IMR-90 (cell line): ENCODE measurements at regions not wholly inside any gene's neighbourhood (a gene's known extent, or its start where the extent isn't known, plus 50 kb on each side); places are given as distances from the start of the nearest gene placed in this dataset.
"Not testable (repeated sequence)": the region's sequence is repeated elsewhere in the genome, so short reads cannot be mapped to it uniquely, and the experiment has no call there.

ENCODE experiments used
- ATAC-seq: fragments of 200-7000 bp; cut with Tn5 transposase; 2 replicates; pipeline ENCODE4 v1.9.1; 2020; ENCODE audit warnings: low read depth, mild to moderate bottlenecking, moderate library complexity
- BruUV-seq: library from RNA; stranded (reverse); fragments of 400-500 nt; replicated peaks from 2 replicates; lab custom pipeline; 2021; lab: Mats Ljungman, UMichigan
- CTCF ChIA-PET: fragments of 300-600 bp; formaldehyde crosslinking; extraction: SDS; loops from one replicate; lab custom pipeline; 2021; ENCODE audit warnings: antibody characterized with exemption; lab: Yijun Ruan, JAX
- POLR2A ChIA-PET: fragments of 300-600 bp; sonication (Branson Sonifier 250); formaldehyde crosslinking; loops from one replicate; lab custom pipeline; 2022; ENCODE audit warnings: antibody characterized with exemption; ENCODE audit not compliant: unreplicated experiment; lab: Charles Lee
- DNase-seq: peaks from one replicate; pipeline ENCODE4 v3.0.0; 2013
- H2AFZ ChIP-seq: replicated peaks from 2 replicates; pipeline ENCODE3; 2013; ENCODE audit warnings: low read length, mild to moderate bottlenecking; ENCODE audit not compliant: poor library complexity
- H2AK5ac ChIP-seq: 2 replicates; pipeline ENCODE4 v1.6.1; 2013; ENCODE audit warnings: low read depth, low read length, inconsistent platforms
- H2AK9ac ChIP-seq: replicated peaks from 2 replicates; pipeline ENCODE3; 2013; ENCODE audit warnings: mild to moderate bottlenecking, low read depth, low read length, moderate library complexity; ENCODE audit not compliant: poor library complexity
- H2BK120ac ChIP-seq: 2 replicates; pipeline ENCODE4 v1.6.1; 2013; ENCODE audit warnings: low read depth, low read length, inconsistent platforms
- H2BK15ac ChIP-seq: 3 replicates; pipeline ENCODE4 v1.6.1; 2013; ENCODE audit warnings: low read depth, low read length, inconsistent platforms
- H2BK20ac ChIP-seq: 2 replicates; pipeline ENCODE4 v1.6.1; 2013; ENCODE audit warnings: low read depth, mild to moderate bottlenecking, inconsistent platforms, low read length, moderate library complexity
- H2BK5ac ChIP-seq: 2 replicates; pipeline ENCODE4 v1.6.1; 2013; ENCODE audit warnings: mild to moderate bottlenecking, low read depth, low read length, inconsistent platforms; ENCODE audit not compliant: poor library complexity, severe bottlenecking
- H3K14ac ChIP-seq: replicated peaks from 2 replicates; pipeline ENCODE4 v1.6.1; 2013; ENCODE audit warnings: low read depth, low read length, inconsistent platforms
- H3K18ac ChIP-seq: 2 replicates; pipeline ENCODE4 v1.6.1; 2013; ENCODE audit warnings: low read depth, low read length, control low read depth
- H3K23ac ChIP-seq: 2 replicates; pipeline ENCODE4 v1.6.1; 2013; ENCODE audit warnings: low read depth, low read length, inconsistent platforms
- H3K27ac ChIP-seq: 2 replicates; pipeline ENCODE4 v1.5.1; 2013; ENCODE audit warnings: mild to moderate bottlenecking, control low read depth, low read length; ENCODE audit not compliant: insufficient read depth
- H3K27me3 ChIP-seq: 2 replicates; pipeline ENCODE4 v1.6.1; 2013; ENCODE audit warnings: low read length; ENCODE audit not compliant: control insufficient read depth, insufficient read depth
- H3K36me3 ChIP-seq: 2 replicates; pipeline ENCODE4 v1.6.1; 2013; ENCODE audit warnings: low read length, mixed read lengths; ENCODE audit not compliant: control insufficient read depth, insufficient read depth
- H3K4ac ChIP-seq: 2 replicates; pipeline ENCODE4 v1.6.1; 2013; ENCODE audit warnings: low read depth, low read length, inconsistent platforms
- H3K4me1 ChIP-seq: 2 replicates; pipeline ENCODE4 v1.6.1; 2013; ENCODE audit warnings: low read length, mixed read lengths; ENCODE audit not compliant: control insufficient read depth, insufficient read depth
- H3K4me2 ChIP-seq: 2 replicates; pipeline ENCODE4 v1.6.1; 2013; ENCODE audit warnings: low read depth, mild to moderate bottlenecking, control low read depth, low read length, moderate library complexity
- H3K4me3 ChIP-seq: 2 replicates; pipeline ENCODE4 v1.5.1; 2013; ENCODE audit warnings: low read depth, mild to moderate bottlenecking, control low read depth, low read length, moderate library complexity; ENCODE audit not compliant: insufficient read depth
- H3K56ac ChIP-seq: 2 replicates; pipeline ENCODE4 v1.6.1; 2013; ENCODE audit warnings: low read length, inconsistent platforms; ENCODE audit not compliant: insufficient read depth; ENCODE audit errors: extremely low read depth
- H3K79me1 ChIP-seq, 2 experiments: 2 replicates each; pipeline ENCODE4 v1.6.1; 2013; ENCODE audit warnings: low read length in 2 of 2, inconsistent platforms in 1 of 2, low read depth in 1 of 2
- H3K9ac ChIP-seq: 2 replicates; pipeline ENCODE4 v1.6.1; 2013; ENCODE audit warnings: low read depth, low read length, control low read depth
- H3K9me1 ChIP-seq: 2 replicates; pipeline ENCODE4 v1.6.1; 2013; ENCODE audit warnings: low read length, inconsistent platforms; ENCODE audit not compliant: insufficient read depth
- H3K9me3 ChIP-seq: 2 replicates; pipeline ENCODE4 v1.6.1; 2013; ENCODE audit warnings: low read length; ENCODE audit not compliant: control insufficient read depth, insufficient read depth
- H4K20me1 ChIP-seq: 2 replicates; pipeline ENCODE4 v1.6.1; 2013; ENCODE audit warnings: low read length, inconsistent platforms; ENCODE audit not compliant: insufficient read depth
- H4K5ac ChIP-seq: 2 replicates; pipeline ENCODE4 v1.6.1; 2013; ENCODE audit warnings: mild to moderate bottlenecking, low read depth, low read length, control low read depth
- H4K8ac ChIP-seq, 2 experiments: 2 replicates each; pipeline ENCODE4 v1.6.1; 2013; ENCODE audit warnings: low read depth in 2 of 2, low read length in 2 of 2, control low read depth in 1 of 2, inconsistent platforms in 1 of 2
- H4K91ac ChIP-seq: 2 replicates; pipeline ENCODE4 v1.6.1; 2013; ENCODE audit warnings: low read depth, low read length, inconsistent platforms; ENCODE audit not compliant: insufficient read depth
- MAFK ChIP-seq: IDR thresholded peaks from 2 replicates; pipeline ENCODE4 v1.6.1; 2012; ENCODE audit warnings: low read depth, low read length, improper control_type of control experiment
- NFE2L2 ChIP-seq: fragments of 150-350 bp; IDR thresholded peaks from 2 replicates; pipeline ENCODE4 v1.6.1; 2016; ENCODE audit warnings: low read depth, mild to moderate bottlenecking, low read length
- USF2 ChIP-seq: fragments of 150-350 bp; IDR thresholded peaks from 2 replicates; pipeline ENCODE4 v1.6.1; 2017; ENCODE audit warnings: mild to moderate bottlenecking, antibody characterized with exemption, low read length, low read depth
- WGBS, 2 experiments: methylation state at CpG; one replicate each; pipeline versions ENCODE4 v1.1.5 to v1.1.7; 2013; ENCODE audit warnings: missing lambda C conversion rate in 2 of 2; ENCODE audit not compliant: insufficient read length in 1 of 2; ENCODE audit errors: extremely low coverage in 2 of 2; 5-methylcytosine and 5-hydroxymethylcytosine counted together
- dilution Hi-C: fragments of 300-500 bp; cut with HindIII; formaldehyde crosslinking; loops from one replicate; pipeline ENCODE4 v1.14.3; 2018; ENCODE audit warnings: low sequenced_read_pairs; ENCODE audit not compliant: unreplicated experiment
- in situ Hi-C: fragments of 300-500 bp; cut with MboI; formaldehyde crosslinking; loops from 3 replicates; pipeline ENCODE4 v1.14.3; 2019; ENCODE audit warnings: low sequenced_read_pairs, inconsistent platforms, mixed read lengths
- intact Hi-C: fragments of 100-400 bp; cut with micrococcal nuclease; formaldehyde crosslinking; loops from 2 replicates; pipeline ENCODE4 v1.10.0; 2022

DNA sequence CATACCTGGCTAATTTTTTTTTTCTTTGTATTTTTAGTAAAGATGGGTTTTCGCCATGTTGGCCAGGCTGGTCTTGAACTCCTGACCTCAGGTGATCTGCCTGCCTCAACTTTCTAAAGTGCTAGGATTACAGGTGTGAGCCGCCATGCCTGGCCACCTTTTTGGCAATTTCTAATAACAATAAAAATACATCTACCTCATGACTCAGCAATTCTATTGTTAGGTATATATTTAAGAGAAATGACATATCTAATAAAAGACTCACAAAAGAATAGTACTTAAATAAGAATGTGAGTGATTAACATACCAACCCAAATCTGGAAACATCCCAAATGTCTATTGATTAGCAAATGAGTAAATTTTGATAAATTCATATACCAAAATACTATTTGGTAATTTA lies 103.6 kb upstream of the PPP1R9A start:
- Histone ChIP-seq H3K4ac (no peak overlapping the region), H2AK5ac (no peak overlapping the region), H3K79me1 (no peaks in the 10 kb centered on the region), H3K23ac (no peak overlapping the region), H2BK15ac (no peak overlapping the region), H3K4me1 (no peaks in the 10 kb centered on the region), H3K56ac (no peak overlapping the region), H2AK9ac (no peak overlapping the region), H3K9me3 (no peaks in the 10 kb centered on the region), H3K36me3 (no peaks in the 10 kb centered on the region), H4K5ac (no peak overlapping the region), H3K14ac (no peak overlapping the region), H2BK5ac (no peak overlapping the region), H3K4me3 (no peak overlapping the region), H2BK120ac (no peak overlapping the region), H3K18ac (no peak overlapping the region), H3K27ac (no peak overlapping the region), H3K9ac (no peak overlapping the region), H4K8ac (no peak overlapping the region), H2BK20ac (no peak overlapping the region), H2AFZ (no peak overlapping the region), H3K9me1 (no peaks in the 10 kb centered on the region), H4K20me1 (no peaks in the 10 kb centered on the region), H3K27me3 (no peaks in the 10 kb centered on the region), H4K91ac (no peak overlapping the region), H3K4me2 (no peak overlapping the region)
- DNase-seq (no peak), ATAC-seq (no peak)
- dilution Hi-C loops (no loop called here), in situ Hi-C loops (no loop called here), intact Hi-C loops (no loop called here)
- BruUV-seq = no TSS peak
- no peak for TF ChIP-seq USF2
- TF ChIP-seq NFE2L2 = peak; percentile 71
- TF ChIP-seq MAFK = peak; percentile 69
- ChIA-PET CTCF (no interaction called here), POLR2A (no interaction called here)
- no CpG with 5 or more reads among the region's 2 CpGs for WGBS, 2 experiments

- H3K9me3 ChIP-seq, H3K23ac ChIP-seq, intact Hi-C loops, H3K4me2 ChIP-seq, CTCF ChIA-PET, H3K27ac ChIP-seq, H4K91ac ChIP-seq, H2BK120ac ChIP-seq, H2AFZ ChIP-seq, H2AK9ac ChIP-seq, H3K4me1 ChIP-seq, H3K56ac ChIP-seq, H2BK20ac ChIP-seq, H2BK5ac ChIP-seq, H4K5ac ChIP-seq, H3K36me3 ChIP-seq, H3K14ac ChIP-seq, H2BK15ac ChIP-seq, POLR2A ChIA-PET, H3K18ac ChIP-seq, H4K20me1 ChIP-seq, H3K4ac ChIP-seq, DNase-seq, H3K9ac ChIP-seq, ATAC-seq, in situ Hi-C loops, BruUV-seq, H3K79me1 ChIP-seq, dilution Hi-C loops, H3K9me1 ChIP-seq, H4K8ac ChIP-seq, H2AK5ac ChIP-seq, H3K27me3 ChIP-seq, H3K4me3 ChIP-seq: not testable (repeated sequence)
- no CpG with 5 or more reads among the region's 1 CpG for WGBS, 2 experiments
Measured at GRCh38 chr7:94808673-94809072, 98.7 kb upstream of the PPP1R9A start.
